H9 (cell line): ENCODE measurements at regions not wholly inside any gene's neighbourhood (a gene's known extent, or its start where the extent isn't known, plus 50 kb on each side); places are given as distances from the start of the nearest gene placed in this dataset.

Experiments used
- DNase-seq: peaks from one replicate; pipeline ENCODE4 v3.0.0-alpha.2; 2017
- H2AFZ ChIP-seq: one replicate; pipeline ENCODE4 v1.6.1; 2013; ENCODE audit warnings: mild to moderate bottlenecking, low read length, control low read depth, moderate library complexity
- H2AK5ac ChIP-seq: 2 replicates; pipeline ENCODE4 v1.6.1; 2013; ENCODE audit warnings: low read length, control low read depth, mixed read lengths; ENCODE audit not compliant: insufficient read length
- H2BK120ac ChIP-seq: one replicate; pipeline ENCODE4 v1.6.1; 2013; ENCODE audit warnings: low read depth, mild to moderate bottlenecking, low read length, control low read depth, inconsistent platforms; ENCODE audit not compliant: poor library complexity, severe bottlenecking
- H2BK12ac ChIP-seq: 2 replicates; pipeline ENCODE4 v1.6.1; 2013; ENCODE audit warnings: low read length, control low read depth, mixed read lengths, low read depth; ENCODE audit not compliant: insufficient read length
- H2BK15ac ChIP-seq: 2 replicates; pipeline ENCODE4 v1.6.1; 2013; ENCODE audit warnings: low read depth, low read length, control low read depth
- H2BK20ac ChIP-seq: one replicate; pipeline ENCODE4 v1.6.1; 2013; ENCODE audit warnings: low read depth, mild to moderate bottlenecking, low read length, control low read depth, inconsistent platforms; ENCODE audit not compliant: poor library complexity, severe bottlenecking
- H2BK5ac ChIP-seq: 2 replicates; pipeline ENCODE4 v1.6.1; 2013; ENCODE audit warnings: low read length, control low read depth, mixed read lengths; ENCODE audit not compliant: insufficient read length
- H3K14ac ChIP-seq: 2 replicates; pipeline ENCODE4 v1.6.1; 2013; ENCODE audit warnings: low read length, control low read depth; ENCODE audit not compliant: insufficient read depth
- H3K18ac ChIP-seq: 2 replicates; pipeline ENCODE4 v1.6.1; 2013; ENCODE audit warnings: low read depth, mild to moderate bottlenecking, mixed read lengths, low read length, control low read depth; ENCODE audit not compliant: insufficient read length
- H3K23ac ChIP-seq: 2 replicates; pipeline ENCODE4 v1.6.1; 2013; ENCODE audit warnings: low read length, control low read depth, mixed read lengths, low read depth; ENCODE audit not compliant: insufficient read length
- H3K23me2 ChIP-seq: 2 replicates; pipeline ENCODE4 v1.6.1; 2013; ENCODE audit warnings: low read depth, mild to moderate bottlenecking, mixed read lengths, low read length, control low read depth; ENCODE audit not compliant: insufficient read length, poor library complexity, severe bottlenecking
- H3K27ac ChIP-seq: 2 replicates; pipeline ENCODE4 v1.5.1; 2013; ENCODE audit warnings: low read length, control low read depth, mixed read lengths, low read depth; ENCODE audit not compliant: insufficient read length
- H3K27me3 ChIP-seq: 2 replicates; pipeline ENCODE4 v1.6.1; 2013; ENCODE audit warnings: low read length, control low read depth, inconsistent platforms; ENCODE audit not compliant: insufficient read depth
- H3K4ac ChIP-seq: 2 replicates; pipeline ENCODE4 v1.6.1; 2013; ENCODE audit warnings: low read depth, mild to moderate bottlenecking, control low read depth, inconsistent platforms, low read length, moderate library complexity
- H3K4me1 ChIP-seq: 2 replicates; pipeline ENCODE4 v1.6.1; 2013; ENCODE audit warnings: low read length, control low read depth, inconsistent platforms; ENCODE audit not compliant: insufficient read depth
- H3K4me2 ChIP-seq: 2 replicates; pipeline ENCODE4 v1.6.1; 2013; ENCODE audit warnings: low read length, control low read depth, mixed read lengths; ENCODE audit not compliant: insufficient read length, insufficient read depth
- H3K56ac ChIP-seq: 2 replicates; pipeline ENCODE4 v1.6.1; 2013; ENCODE audit warnings: low read depth, mild to moderate bottlenecking, mixed read lengths, low read length, control low read depth; ENCODE audit not compliant: insufficient read length
- H3K79me1 ChIP-seq: 2 replicates; pipeline ENCODE4 v1.6.1; 2013; ENCODE audit warnings: low read depth, mild to moderate bottlenecking, moderate library complexity, low read length, control low read depth, inconsistent platforms; ENCODE audit not compliant: insufficient read depth, poor library complexity, severe bottlenecking
- H3K79me2 ChIP-seq: 2 replicates; pipeline ENCODE4 v1.6.1; 2013; ENCODE audit warnings: low read length, control low read depth, inconsistent platforms; ENCODE audit not compliant: insufficient read depth
- H3K9ac ChIP-seq: 2 replicates; pipeline ENCODE4 v1.6.1; 2013; ENCODE audit warnings: low read length, control low read depth, mixed read lengths; ENCODE audit not compliant: insufficient read length; ENCODE audit errors: extremely low read depth
- H3K9me3 ChIP-seq: one replicate; pipeline ENCODE4 v1.6.1; 2013; ENCODE audit warnings: low read depth, low read length, inconsistent platforms; ENCODE audit not compliant: control insufficient read depth
- H3T11ph ChIP-seq: one replicate; pipeline ENCODE4 v1.6.1; 2013; ENCODE audit warnings: mild to moderate bottlenecking, low read length, control low read depth, inconsistent platforms
- H4K20me1 ChIP-seq: one replicate; pipeline ENCODE4 v1.6.1; 2013; ENCODE audit not compliant: control insufficient read depth, insufficient read length, insufficient read depth
- H4K5ac ChIP-seq: 2 replicates; pipeline ENCODE4 v1.6.1; 2013; ENCODE audit warnings: low read depth, mild to moderate bottlenecking, mixed read lengths, low read length, control low read depth; ENCODE audit not compliant: insufficient read length
- H4K8ac ChIP-seq: replicated peaks from 2 replicates; pipeline ENCODE4 v1.6.1; 2013; ENCODE audit warnings: low read length, control low read depth, mixed read lengths, low read depth; ENCODE audit not compliant: insufficient read length
- H4K91ac ChIP-seq: 2 replicates; pipeline ENCODE4 v1.6.1; 2013; ENCODE audit warnings: low read depth, mild to moderate bottlenecking, moderate library complexity, mixed read lengths, low read length, control low read depth; ENCODE audit not compliant: insufficient read length
- H3K27ac Mint-ChIP-seq, 3 experiments: 2 replicates in 2 of 3; 3 replicates in 1 of 3; pipeline ENCODE4 v1.8.0; 2020 to 2021; ENCODE audit warnings: mixed read lengths in 3 of 3, mild to moderate bottlenecking in 1 of 3, moderate library complexity in 1 of 3
- H3K27me3 Mint-ChIP-seq: 2 replicates; pipeline ENCODE4 v1.8.0; 2021; ENCODE audit warnings: low read depth, mild to moderate bottlenecking, moderate library complexity, mixed read lengths
- H3K36me3 Mint-ChIP-seq, 3 experiments: 2 replicates in 2 of 3; 3 replicates in 1 of 3; pipeline ENCODE4 v1.8.0; 2020 to 2021; ENCODE audit warnings: low read depth in 3 of 3, mixed read lengths in 3 of 3; ENCODE audit not compliant: insufficient read depth in 1 of 3
- H3K4me1 Mint-ChIP-seq, 2 experiments: 2 replicates each; pipeline ENCODE4 v1.8.0; 2020; ENCODE audit warnings: mixed read lengths in 2 of 2
- H3K4me3 Mint-ChIP-seq, 2 experiments: 2 replicates in 1 of 2; 3 replicates in 1 of 2; pipeline ENCODE4 v1.8.0; 2020 to 2021; ENCODE audit warnings: mild to moderate bottlenecking in 2 of 2, mixed read lengths in 2 of 2, moderate library complexity in 1 of 2
- H3K9me3 Mint-ChIP-seq, 2 experiments: 2 replicates in 1 of 2; 3 replicates in 1 of 2; pipeline ENCODE4 v1.8.0; 2020; ENCODE audit warnings: mild to moderate bottlenecking in 2 of 2, mixed read lengths in 2 of 2, moderate library complexity in 1 of 2
- WGBS: extraction: QIAGEN DNeasy Blood & Tissue Kit; methylation state at CpG from one replicate; pipeline ENCODE4 v1.1.7; 2013; ENCODE audit warnings: missing lambda C conversion rate, low lambda C conversion rate, mixed read lengths; ENCODE audit not compliant: insufficient read length; ENCODE audit errors: extremely low coverage; 5-methylcytosine and 5-hydroxymethylcytosine counted together
- TF ChIP-seq, protein P1 (sequence below): fragments of 200-600 bp; sonication (generic); conservative IDR thresholded peaks from 3 replicates; pipeline ENCODE4 v1.8.0; 2021; ENCODE audit warnings: antibody characterized with exemption, mild to moderate bottlenecking

DNA sequence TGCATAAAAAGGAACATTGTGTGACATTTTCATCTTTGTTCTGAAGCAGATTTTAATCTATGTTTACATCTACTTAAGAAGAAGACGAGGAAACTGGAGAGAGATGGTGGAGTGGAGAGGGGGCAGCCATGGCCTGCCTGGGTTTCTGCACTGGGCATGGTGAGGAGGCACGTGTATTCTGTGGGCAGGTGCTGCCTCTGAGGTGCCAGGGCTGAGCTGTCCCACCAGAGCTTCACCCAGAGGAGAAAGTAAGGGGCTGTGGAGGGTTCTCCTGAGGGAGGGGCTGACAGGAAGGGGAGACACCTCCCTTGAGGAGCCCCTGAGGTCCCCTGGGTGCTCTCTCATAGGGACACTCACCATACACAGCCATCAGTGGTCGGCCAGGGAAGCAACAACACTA lies 372.4 kb upstream of the OR4E1 start:
- Mint-ChIP-seq H3K4me3 (no peak overlapping the region), H3K9me3 (no peaks in the 10 kb centered on the region), H3K4me1 (peaks cover 0 to 4% of the 10 kb centered on the region in 2 experiments; a peak in 1 of 4 replicates), H3K27ac (no peak overlapping the region; a peak in 1 of 7 replicates), H3K27me3 (no peaks in the 10 kb centered on the region), H3K36me3 (no peaks in the 10 kb centered on the region)
- H2AK5ac ChIP-seq, result no peak overlapping the region
- WGBS, result no CpG with 5 or more reads among the region's 3 CpGs
- H3K27me3 ChIP-seq, result no peaks in the 10 kb centered on the region
- no peak overlapping the region for H3K4ac ChIP-seq
- no peak overlapping the region for H3T11ph ChIP-seq
- no peak for DNase-seq
- no peaks in the 10 kb centered on the region for H3K9me3 ChIP-seq
- H3K14ac ChIP-seq, result no peak overlapping the region
- no peaks in the 10 kb centered on the region for H3K4me1 ChIP-seq
- no peak overlapping the region for H3K18ac ChIP-seq
- H4K20me1 ChIP-seq, result no peaks in the 10 kb centered on the region
- no peaks in the 10 kb centered on the region for H3K23me2 ChIP-seq
- no peaks in the 10 kb centered on the region for H3K79me1 ChIP-seq
- H2BK20ac ChIP-seq, result no peak overlapping the region
- no peak overlapping the region for H2BK120ac ChIP-seq
- H3K56ac ChIP-seq, result no peak overlapping the region
- TF ChIP-seq, protein P1, sequence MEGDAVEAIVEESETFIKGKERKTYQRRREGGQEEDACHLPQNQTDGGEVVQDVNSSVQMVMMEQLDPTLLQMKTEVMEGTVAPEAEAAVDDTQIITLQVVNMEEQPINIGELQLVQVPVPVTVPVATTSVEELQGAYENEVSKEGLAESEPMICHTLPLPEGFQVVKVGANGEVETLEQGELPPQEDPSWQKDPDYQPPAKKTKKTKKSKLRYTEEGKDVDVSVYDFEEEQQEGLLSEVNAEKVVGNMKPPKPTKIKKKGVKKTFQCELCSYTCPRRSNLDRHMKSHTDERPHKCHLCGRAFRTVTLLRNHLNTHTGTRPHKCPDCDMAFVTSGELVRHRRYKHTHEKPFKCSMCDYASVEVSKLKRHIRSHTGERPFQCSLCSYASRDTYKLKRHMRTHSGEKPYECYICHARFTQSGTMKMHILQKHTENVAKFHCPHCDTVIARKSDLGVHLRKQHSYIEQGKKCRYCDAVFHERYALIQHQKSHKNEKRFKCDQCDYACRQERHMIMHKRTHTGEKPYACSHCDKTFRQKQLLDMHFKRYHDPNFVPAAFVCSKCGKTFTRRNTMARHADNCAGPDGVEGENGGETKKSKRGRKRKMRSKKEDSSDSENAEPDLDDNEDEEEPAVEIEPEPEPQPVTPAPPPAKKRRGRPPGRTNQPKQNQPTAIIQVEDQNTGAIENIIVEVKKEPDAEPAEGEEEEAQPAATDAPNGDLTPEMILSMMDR, result no peak
- no peak overlapping the region for H4K8ac ChIP-seq
- no peak overlapping the region for H2BK15ac ChIP-seq
- H3K4me2 ChIP-seq, result no peak overlapping the region
- H2AFZ ChIP-seq, result no peak overlapping the region
- H3K23ac ChIP-seq, result no peak overlapping the region
- H3K9ac ChIP-seq, result no peak overlapping the region
- H4K5ac ChIP-seq, result no peak overlapping the region
- no peaks in the 10 kb centered on the region for H3K79me2 ChIP-seq
- no peak overlapping the region for H2BK5ac ChIP-seq
- H2BK12ac ChIP-seq, result no peak overlapping the region
- H4K91ac ChIP-seq, result no peak overlapping the region
- no peak overlapping the region for H3K27ac ChIP-seq
